ENCODE measurements at regions not wholly inside any gene's neighbourhood (a gene's known extent, or its start where the extent isn't known, plus 50 kb on each side); places are given as distances from the start of the nearest gene placed in this dataset.

GRCh38 chr14:43855556-43855955, 651.5 kb downstream of the FSCB start:
- no peak for TF ChIP-seq CTCF (IDR thresholded peaks at IDR 0.05; ENCODE audit: borderline replicate concordance, extremely low read depth, low read length, poor library complexity, severe bottlenecking)
- TF ChIP-seq EZH2 (IDR thresholded peaks at IDR 0.05; ENCODE audit: borderline replicate concordance, low read depth, low read length, severe bottlenecking): no peak

Measured in DND-41 (cell line).